C4-2B (cell line): ENCODE measurements at regions not wholly inside any gene's neighbourhood (a gene's known extent, or its start where the extent isn't known, plus 50 kb on each side); places are given as distances from the start of the nearest gene placed in this dataset.

Experiments
- CTCF ChIP-seq: fragments of 450-650 bp; conservative IDR thresholded peaks from 2 replicates; pipeline ENCODE4 v1.5.1; 2017; ENCODE audit warnings: mild to moderate bottlenecking
- ZFX ChIP-seq: fragments of 450-650 bp; IDR thresholded peaks from 2 replicates; pipeline ENCODE4 v1.6.1; 2017

GRCh38 chr13:18232994-18233782, 948.4 kb downstream of the TUBA3C start:
- no peak for TF ChIP-seq CTCF
- TF ChIP-seq ZFX, result no peak
